ENCODE measurements at regions not wholly inside any gene's neighbourhood (a gene's known extent, or its start where the extent isn't known, plus 50 kb on each side); places are given as distances from the start of the nearest gene placed in this dataset.

- DNase-seq (ENCODE audit: low read depth, low spot score) (no peak), ATAC-seq (no peak)
- no peak for TF ChIP-seq SRF (IDR thresholded peaks at IDR 0.05; ENCODE audit: low read depth)
- TF ChIP-seq ZNF274 (IDR thresholded peaks at IDR 0.05; ENCODE audit: low read depth, low read length), result no peak
- TF ChIP-seq REST (IDR thresholded peaks at IDR 0.05; ENCODE audit: low read depth), result no peak
- no peak for TF ChIP-seq POLR2AphosphoS5 (IDR thresholded peaks at IDR 0.05; ENCODE audit: low read depth, low read length)
- TF ChIP-seq MAX (IDR thresholded peaks at IDR 0.05), result no peak
- BruUV-seq (replicated peaks), result no TSS peak
- H3K4me2 ChIP-seq (ENCODE audit: low read length), result no peak overlapping the region
- H3K4me1 ChIP-seq (ENCODE audit: control insufficient read depth in 1 of 2, insufficient read depth in 2 of 2, low read length in 2 of 2), result no peaks in the 10 kb centered on the region
- intact Hi-C loops (cut with micrococcal nuclease), result no loop called here
- no peak overlapping the region for H2AFZ ChIP-seq (ENCODE audit: low read depth, low read length, poor library complexity, severe bottlenecking)
- no peak overlapping the region for H3K27ac ChIP-seq (ENCODE audit: low read depth, low read length)
- no peak overlapping the region for H3K4me3 ChIP-seq (replicated peaks in 1 of 2; ENCODE audit: low read depth in 1 of 2, low read length in 2 of 2)
- H3K36me3 ChIP-seq (ENCODE audit: control insufficient read depth in 1 of 2, insufficient read depth in 2 of 2, low read length in 2 of 2), result no peaks in the 10 kb centered on the region; a peak in 1 of 4 replicates
- H4K20me1 ChIP-seq (ENCODE audit: insufficient read depth), result no peaks in the 10 kb centered on the region
- ChIA-PET POLR2A (no interaction called here), CTCF (no interaction called here), RAD21 (ENCODE audit: low non-redundant PET in 1 of 2, low total read pairs in 2 of 2, uncharacterized antibody in 2 of 2, unreplicated experiment in 2 of 2) (no interaction called here)
- H3K79me2 ChIP-seq (ENCODE audit: insufficient read depth, low read length), result peaks cover 26% of the 10 kb centered on the region; the same call in 1 of the 2 replicates
- H3K9me2 ChIP-seq (ENCODE audit: insufficient read depth), result no peaks in the 10 kb centered on the region
- H3K27me3 ChIP-seq (ENCODE audit: insufficient read depth, low read length), result no peaks in the 10 kb centered on the region
- H3K9me3 ChIP-seq (ENCODE audit: control insufficient read depth in 1 of 2, insufficient read depth in 1 of 2, low read depth in 1 of 2, low read length in 2 of 2), result no peaks in the 10 kb centered on the region
- H3K9ac ChIP-seq (ENCODE audit: low read length), result no peak overlapping the region
These were observed 76.7 kb downstream of the NCOR2 start for GRCh38 chr12:124490584-124491305.
